Peyer's patch (tissue), 4 donors: ENCODE measurements at regions not wholly inside any gene's neighbourhood (a gene's known extent, or its start where the extent isn't known, plus 50 kb on each side); places are given as distances from the start of the nearest gene placed in this dataset.

Source experiments
- DNase-seq, 3 donors: peaks; one replicate each; pipeline ENCODE4 v3.0.0-alpha.2; 2017 to 2019
- H3K27ac ChIP-seq, 4 donors: fragments of 200-600 bp; sonication (generic); one replicate each; pipeline ENCODE4 v1.5.1; 2016 to 2019
- H3K27me3 ChIP-seq, 2 donors: fragments of 200-600 bp; sonication (generic); one replicate each; pipeline ENCODE4 v1.5.1; 2019
- H3K36me3 ChIP-seq, 3 donors: fragments of 200-600 bp; sonication (generic); one replicate each; pipeline ENCODE4 v1.5.1; 2016 to 2019
- H3K4me1 ChIP-seq, 4 donors: fragments of 200-600 bp; sonication (generic); one replicate each; pipeline ENCODE4 v1.5.1; 2016 to 2019
- H3K4me3 ChIP-seq, 4 donors: fragments of 200-600 bp; sonication (generic); 1 replicate in 3 of 4; 2 replicates in 1 of 4; pipeline ENCODE4 v1.5.1; 2016 to 2019; ENCODE audit warnings: mild to moderate bottlenecking in 1 of 4
- H3K9me3 ChIP-seq, 4 donors: fragments of 200-600 bp; sonication (generic); one replicate each; pipeline ENCODE4 v1.5.1; 2016 to 2019; ENCODE audit warnings: mild to moderate bottlenecking in 1 of 4
- POLR2A ChIP-seq, 2 donors: fragments of 450-650 bp; IDR thresholded peaks; one replicate each; pipeline ENCODE4 v1.5.1; 2017; ENCODE audit warnings: antibody characterized with exemption in 2 of 2, mild to moderate bottlenecking in 2 of 2, moderate library complexity in 2 of 2
- TF ChIP-seq, protein P1 (sequence below), 6 experiments: fragments of 450-650 bp in 4 of 6; fragments of 200-600 bp in 2 of 6; sonication (generic) in 1 of 6; IDR thresholded peaks; one replicate each; pipeline ENCODE4 v1.5.1; 2017 to 2019; ENCODE audit warnings: antibody characterized with exemption in 6 of 6, mild to moderate bottlenecking in 3 of 6, moderate library complexity in 1 of 6

- TF ChIP-seq POLR2A (IDR thresholded peaks at IDR 0.05): no peak
- TF ChIP-seq, protein P1, sequence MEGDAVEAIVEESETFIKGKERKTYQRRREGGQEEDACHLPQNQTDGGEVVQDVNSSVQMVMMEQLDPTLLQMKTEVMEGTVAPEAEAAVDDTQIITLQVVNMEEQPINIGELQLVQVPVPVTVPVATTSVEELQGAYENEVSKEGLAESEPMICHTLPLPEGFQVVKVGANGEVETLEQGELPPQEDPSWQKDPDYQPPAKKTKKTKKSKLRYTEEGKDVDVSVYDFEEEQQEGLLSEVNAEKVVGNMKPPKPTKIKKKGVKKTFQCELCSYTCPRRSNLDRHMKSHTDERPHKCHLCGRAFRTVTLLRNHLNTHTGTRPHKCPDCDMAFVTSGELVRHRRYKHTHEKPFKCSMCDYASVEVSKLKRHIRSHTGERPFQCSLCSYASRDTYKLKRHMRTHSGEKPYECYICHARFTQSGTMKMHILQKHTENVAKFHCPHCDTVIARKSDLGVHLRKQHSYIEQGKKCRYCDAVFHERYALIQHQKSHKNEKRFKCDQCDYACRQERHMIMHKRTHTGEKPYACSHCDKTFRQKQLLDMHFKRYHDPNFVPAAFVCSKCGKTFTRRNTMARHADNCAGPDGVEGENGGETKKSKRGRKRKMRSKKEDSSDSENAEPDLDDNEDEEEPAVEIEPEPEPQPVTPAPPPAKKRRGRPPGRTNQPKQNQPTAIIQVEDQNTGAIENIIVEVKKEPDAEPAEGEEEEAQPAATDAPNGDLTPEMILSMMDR (IDR thresholded peaks at IDR 0.05): no peak
- Histone ChIP-seq H3K4me1 (no peaks in the 10 kb centered on the region), H3K4me3 (no peak overlapping the region), H3K9me3 (no peaks in the 10 kb centered on the region), H3K27ac (no peak overlapping the region), H3K27me3 (no peaks in the 10 kb centered on the region), H3K36me3 (no peaks in the 10 kb centered on the region)
- no peak for DNase-seq
Observed at GRCh38 chr4:133812236-133812635, 389.4 kb downstream of the PABPC4L start.

- Histone ChIP-seq H3K9me3 (no peaks in the 10 kb centered on the region), H3K36me3 (no peaks in the 10 kb centered on the region), H3K4me1 (no peaks in the 10 kb centered on the region), H3K4me3 (no peak overlapping the region), H3K27ac (no peak overlapping the region), H3K27me3 (no peaks in the 10 kb centered on the region)
- no peak for DNase-seq
- TF ChIP-seq, protein P1 (IDR thresholded peaks at IDR 0.05): no peak
- no peak for TF ChIP-seq POLR2A (IDR thresholded peaks at IDR 0.05)
Observed at GRCh38 chr4:133808151-133808550, 393.4 kb downstream of the PABPC4L start.

- Histone ChIP-seq H3K4me3 (no peak overlapping the region), H3K36me3 (no peaks in the 10 kb centered on the region), H3K27me3 (no peaks in the 10 kb centered on the region), H3K4me1 (no peaks in the 10 kb centered on the region), H3K9me3 (no peaks in the 10 kb centered on the region), H3K27ac (no peak overlapping the region)
- no peak for DNase-seq
- TF ChIP-seq POLR2A (IDR thresholded peaks at IDR 0.05): no peak
- TF ChIP-seq, protein P1 (IDR thresholded peaks at IDR 0.05): no peak
Observed at GRCh38 chr4:133803341-133803740, 398.2 kb downstream of the PABPC4L start.

GRCh38 chr4:133802359-133803140, 399.0 kb downstream of the PABPC4L start:
- no peaks in the 10 kb centered on the region for H3K36me3 ChIP-seq
- H3K4me1 ChIP-seq: no peaks in the 10 kb centered on the region
- no peaks in the 10 kb centered on the region for H3K27me3 ChIP-seq
- H3K9me3 ChIP-seq: no peaks in the 10 kb centered on the region
- TF ChIP-seq, protein P1 (IDR thresholded peaks at IDR 0.05): no peak
- TF ChIP-seq POLR2A (IDR thresholded peaks at IDR 0.05): no peak
- H3K4me3 ChIP-seq: no peak overlapping the region
- no peak overlapping the region for H3K27ac ChIP-seq
- no peak for DNase-seq

GRCh38 chr4:133801883-133802282, 399.7 kb downstream of the PABPC4L start:
- Histone ChIP-seq H3K4me3 (no peak overlapping the region), H3K36me3 (no peaks in the 10 kb centered on the region), H3K9me3 (no peaks in the 10 kb centered on the region), H3K4me1 (no peaks in the 10 kb centered on the region), H3K27me3 (no peaks in the 10 kb centered on the region), H3K27ac (no peak overlapping the region)
- DNase-seq: no peak
- no peak for TF ChIP-seq POLR2A (IDR thresholded peaks at IDR 0.05)
- TF ChIP-seq, protein P1 (IDR thresholded peaks at IDR 0.05): no peak
